Coronary artery (tissue), 2 donors: ENCODE measurements at regions not wholly inside any gene's neighbourhood (a gene's known extent, or its start where the extent isn't known, plus 50 kb on each side); places are given as distances from the start of the nearest gene placed in this dataset.

Source experiments
- DNase-seq: peaks from one replicate; pipeline ENCODE4 v3.0.0-alpha.2; 2017; ENCODE audit warnings: low spot score
- H3K27ac ChIP-seq, 2 donors: fragments of 200-600 bp; sonication (generic); one replicate each; pipeline ENCODE4 v1.5.1; 2016 to 2019
- H3K4me3 ChIP-seq: fragments of 200-600 bp; sonication (generic); 2 replicates; pipeline ENCODE4 v1.5.1; 2016; ENCODE audit warnings: mild to moderate bottlenecking, moderate library complexity
- CTCF ChIP-seq: fragments of 200-600 bp; sonication (generic); IDR thresholded peaks from one replicate; pipeline ENCODE4 v1.5.1; 2019; ENCODE audit warnings: antibody characterized with exemption

- Histone ChIP-seq H3K4me3 (no peak overlapping the region), H3K27ac (no peak overlapping the region)
- no peak for TF ChIP-seq CTCF
- DNase-seq: no peak
Measured at GRCh38 chr9:79929285-79929684, 357.5 kb downstream of the TLE4 start.

- no peak overlapping the region for H3K4me3 ChIP-seq
- TF ChIP-seq CTCF: no peak
- DNase-seq: no peak
- no peak overlapping the region for H3K27ac ChIP-seq
Measured at GRCh38 chr9:79928661-79929223, 357.0 kb downstream of the TLE4 start.

- no peak for DNase-seq
- no peak overlapping the region for H3K27ac ChIP-seq
- H3K4me3 ChIP-seq: no peak overlapping the region
- TF ChIP-seq CTCF: no peak
Measured at GRCh38 chr9:79925326-79925725, 353.6 kb downstream of the TLE4 start.

GRCh38 chr9:79924836-79925235, 353.1 kb downstream of the TLE4 start:
- TF ChIP-seq CTCF: no peak
- DNase-seq: no peak
- H3K27ac ChIP-seq: no peak overlapping the region
- H3K4me3 ChIP-seq: no peak overlapping the region

GRCh38 chr9:79917421-79917820, 345.7 kb downstream of the TLE4 start:
- no peak for DNase-seq
- Histone ChIP-seq H3K4me3 (no peak overlapping the region), H3K27ac (no peak overlapping the region)
- TF ChIP-seq CTCF: no peak

GRCh38 chr9:79913867-79914266, 342.1 kb downstream of the TLE4 start:
- Histone ChIP-seq H3K27ac (no peak overlapping the region), H3K4me3 (no peak overlapping the region)
- DNase-seq: no peak
- no peak for TF ChIP-seq CTCF

GRCh38 chr9:79912318-79913070, 340.7 kb downstream of the TLE4 start:
- no peak overlapping the region for H3K27ac ChIP-seq
- TF ChIP-seq CTCF: no peak
- DNase-seq: no peak

More at GRCh38 chr9:79912318-79913070, 340.7 kb downstream of the TLE4 start:
- no peak overlapping the region for H3K4me3 ChIP-seq
